Upper lobe of right lung (tissue), 1 donor: ENCODE measurements at regions not wholly inside any gene's neighbourhood (a gene's known extent, or its start where the extent isn't known, plus 50 kb on each side); places are given as distances from the start of the nearest gene placed in this dataset. TPM values are rescaled to one million over a fixed set of nuclear protein-coding genes. Genes with fewer than 3 reads are reported as not detected.
A peak's percentile ranks its signal among the peaks of the same experiment; 100 is the strongest.
"Not testable (repeated sequence)": the region's sequence is repeated elsewhere in the genome, so short reads cannot be mapped to it uniquely, and the experiment has no call there.

ENCODE experiments used
- ATAC-seq: fragments of 200-7000 bp; cut with Tn5 transposase; one replicate; pipeline ENCODE4 v1.9.1; 2020; ENCODE audit warnings: mild to moderate bottlenecking, moderate library complexity
- DNase-seq: peaks from one replicate; pipeline ENCODE4 v3.0.0-alpha.2; 2020
- H3K27ac ChIP-seq: fragments of 200-600 bp; one replicate; pipeline ENCODE4 v1.8.0; 2022
- H3K27me3 ChIP-seq: fragments of 200-600 bp; one replicate; pipeline ENCODE4 v1.8.0; 2022; ENCODE audit warnings: mild to moderate bottlenecking
- H3K36me3 ChIP-seq: fragments of 200-600 bp; one replicate; pipeline ENCODE4 v1.8.0; 2022
- H3K4me1 ChIP-seq: fragments of 200-600 bp; one replicate; pipeline ENCODE4 v1.8.0; 2022
- H3K4me3 ChIP-seq: fragments of 200-600 bp; one replicate; pipeline ENCODE4 v1.8.0; 2022; ENCODE audit warnings: mild to moderate bottlenecking
- H3K9me3 ChIP-seq: fragments of 200-600 bp; one replicate; pipeline ENCODE4 v1.8.0; 2022
- intact Hi-C: fragments of 100-400 bp; cut with DNase I; formaldehyde crosslinking; loops from one replicate; pipeline ENCODE4 v1.11.0; 2022
- microRNA-seq: library from miRNA; unstranded; fragments of <30 nt; microRNA quantifications from one replicate; pipeline ENCODE4 v1.2.0, GENCODE V29; 2020; ENCODE audit warnings: borderline microRNAs expressed
- donor health status: DM: no; HTN: yes; CAD: no; lungs with severe emphysema.

- H3K4me1 ChIP-seq, H3K27ac ChIP-seq, H3K4me3 ChIP-seq, DNase-seq, H3K27me3 ChIP-seq, H3K36me3 ChIP-seq, intact Hi-C loops, H3K9me3 ChIP-seq: not testable (repeated sequence)
- ATAC-seq = peak; percentile 61
Measured at GRCh38 chr15:21653707-21654106, 213.4 kb upstream of the POTEB3 start.

- DNase-seq, H3K27ac ChIP-seq, H3K4me3 ChIP-seq, H3K4me1 ChIP-seq, intact Hi-C loops, H3K9me3 ChIP-seq, H3K27me3 ChIP-seq, ATAC-seq, H3K36me3 ChIP-seq: not testable (repeated sequence)
Measured at GRCh38 chr15:21638770-21639169, 198.5 kb upstream of the POTEB3 start.

- DNase-seq, H3K9me3 ChIP-seq, H3K27ac ChIP-seq, H3K27me3 ChIP-seq, H3K4me1 ChIP-seq, ATAC-seq, intact Hi-C loops, H3K4me3 ChIP-seq, H3K36me3 ChIP-seq: not testable (repeated sequence)
Measured at GRCh38 chr15:21626694-21627093, 186.4 kb upstream of the POTEB3 start.

GRCh38 chr15:21609223-21609622 is 168.9 kb upstream of the POTEB3 start:
- H3K27ac ChIP-seq, H3K9me3 ChIP-seq, intact Hi-C loops, H3K36me3 ChIP-seq, H3K27me3 ChIP-seq, DNase-seq, H3K4me3 ChIP-seq, H3K4me1 ChIP-seq, ATAC-seq: not testable (repeated sequence)

- H3K4me1 ChIP-seq, intact Hi-C loops, H3K36me3 ChIP-seq, H3K27ac ChIP-seq, H3K27me3 ChIP-seq, DNase-seq, H3K4me3 ChIP-seq, ATAC-seq, H3K9me3 ChIP-seq: not testable (repeated sequence)
Measured at GRCh38 chr15:21565426-21565825, 125.1 kb upstream of the POTEB3 start.

- H3K36me3 ChIP-seq, H3K27me3 ChIP-seq, H3K4me1 ChIP-seq, DNase-seq, H3K9me3 ChIP-seq, H3K27ac ChIP-seq, intact Hi-C loops, H3K4me3 ChIP-seq: not testable (repeated sequence)
- ATAC-seq = peak; percentile 87
Measured at GRCh38 chr15:21551809-21552208, 111.5 kb upstream of the POTEB3 start.

GRCh38 chr15:21546182-21546903 is 106.0 kb upstream of the POTEB3 start:
- intact Hi-C loops, H3K27me3 ChIP-seq: not testable (repeated sequence)
- peak; percentile 62 for ATAC-seq

GRCh38 chr15:21532785-21533184 is 92.5 kb upstream of the POTEB3 start:
- DNase-seq, H3K4me3 ChIP-seq, intact Hi-C loops, H3K27me3 ChIP-seq, H3K27ac ChIP-seq, H3K9me3 ChIP-seq, ATAC-seq, H3K36me3 ChIP-seq, H3K4me1 ChIP-seq: not testable (repeated sequence)

More at GRCh38 chr15:21546182-21546903, 106.0 kb upstream of the POTEB3 start:
- not testable (repeated sequence) for H3K4me3 ChIP-seq, H3K27ac ChIP-seq, H3K4me1 ChIP-seq, H3K36me3 ChIP-seq, DNase-seq, H3K9me3 ChIP-seq

- H3K27ac ChIP-seq, H3K4me3 ChIP-seq, intact Hi-C loops, H3K9me3 ChIP-seq, H3K36me3 ChIP-seq, H3K4me1 ChIP-seq, H3K27me3 ChIP-seq, DNase-seq: not testable (repeated sequence)
- ATAC-seq = peak; percentile 58
Measured at GRCh38 chr15:21516248-21516647, 75.9 kb upstream of the POTEB3 start.

GRCh38 chr15:21515296-21515695 is 75.0 kb upstream of the POTEB3 start:
- H3K27ac ChIP-seq, H3K9me3 ChIP-seq, H3K4me3 ChIP-seq, H3K36me3 ChIP-seq, DNase-seq, H3K27me3 ChIP-seq, intact Hi-C loops, H3K4me1 ChIP-seq: not testable (repeated sequence)
- peak; percentile 47 for ATAC-seq

- H3K27me3 ChIP-seq, DNase-seq, H3K27ac ChIP-seq, H3K4me1 ChIP-seq, H3K4me3 ChIP-seq, ATAC-seq, intact Hi-C loops, H3K36me3 ChIP-seq, H3K9me3 ChIP-seq: not testable (repeated sequence)
Measured at GRCh38 chr15:21503021-21503420, 62.7 kb upstream of the POTEB3 start.

Small RNA genes lying in the stretch of these regions (microRNA-seq; reads per million reads assigned to microRNA genes)
- not detected for gene MIR5701-2
